Medulla oblongata (tissue), 1 donor: ENCODE measurements at regions not wholly inside any gene's neighbourhood (a gene's known extent, or its start where the extent isn't known, plus 50 kb on each side); places are given as distances from the start of the nearest gene placed in this dataset.
"Not testable (repeated sequence)": the region's sequence is repeated elsewhere in the genome, so short reads cannot be mapped to it uniquely, and the experiment has no call there.

ENCODE experiments used
- DNase-seq: peaks from one replicate; pipeline ENCODE4 v3.0.0-alpha.2; 2015; ENCODE audit errors: extremely low spot score

DNA sequence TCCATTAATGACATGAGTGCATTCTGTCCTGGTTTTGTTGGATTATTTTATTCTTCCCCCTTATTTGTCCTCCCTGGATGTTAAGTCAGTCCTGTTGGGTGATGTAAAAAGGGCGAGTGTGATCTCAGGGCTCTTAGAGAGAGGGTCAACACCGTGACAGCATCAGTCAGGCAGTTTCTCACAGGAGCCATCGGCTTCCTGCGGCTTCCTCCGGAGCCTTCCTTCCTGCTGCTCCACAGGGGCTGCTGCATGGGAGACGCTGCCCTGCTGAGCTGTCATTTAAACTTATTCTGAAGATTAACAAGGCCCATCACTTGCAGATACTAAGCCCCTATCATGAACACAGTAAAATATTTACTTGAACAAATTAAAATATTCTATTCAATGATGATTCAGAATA is 211.3 kb downstream of the SPATA31A1 start:
- DNase-seq = not testable (repeated sequence)

DNA sequence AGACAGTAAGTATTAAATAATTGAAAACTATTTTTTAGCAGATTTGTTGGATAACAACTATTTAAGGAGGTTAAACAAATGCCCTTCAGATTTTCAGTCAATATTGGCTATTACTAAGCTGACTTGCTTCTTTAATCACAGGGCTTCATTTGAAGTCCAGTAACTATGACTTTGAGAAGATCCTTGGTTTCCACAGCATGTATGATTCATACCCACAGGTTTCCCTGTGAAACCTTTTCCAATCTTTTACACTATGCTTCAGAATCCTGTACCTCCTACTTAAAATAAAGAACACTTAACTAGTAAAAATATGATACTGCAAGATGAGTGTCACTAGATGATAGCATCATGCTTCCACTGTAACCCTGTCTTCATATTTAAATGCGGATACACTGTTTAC is 211.9 kb downstream of the SPATA31A1 start:
- not testable (repeated sequence) for DNase-seq

DNA sequence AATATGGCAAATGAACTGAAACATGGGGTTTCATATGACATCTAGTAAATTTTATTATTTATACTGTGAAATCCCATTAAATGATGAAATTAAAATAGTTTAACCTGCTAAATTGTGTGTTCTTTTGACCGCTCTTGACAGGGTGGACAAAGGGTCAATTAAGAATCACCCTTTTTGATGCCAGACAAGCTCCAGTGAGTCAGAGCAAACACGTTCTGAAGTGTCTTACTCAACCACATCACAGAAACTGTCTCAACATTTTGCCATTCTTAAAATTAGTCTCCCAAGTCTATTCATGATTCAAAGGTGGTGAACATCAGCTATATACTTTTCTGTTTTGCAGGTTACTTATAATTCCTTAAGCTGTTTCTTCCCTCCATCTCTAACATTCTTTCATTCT is 213.4 kb downstream of the SPATA31A1 start:
- DNase-seq = not testable (repeated sequence)

GRCh38 chr9:39573024-39574022 is 217.9 kb downstream of the SPATA31A1 start:
- DNase-seq = not testable (repeated sequence)

DNA sequence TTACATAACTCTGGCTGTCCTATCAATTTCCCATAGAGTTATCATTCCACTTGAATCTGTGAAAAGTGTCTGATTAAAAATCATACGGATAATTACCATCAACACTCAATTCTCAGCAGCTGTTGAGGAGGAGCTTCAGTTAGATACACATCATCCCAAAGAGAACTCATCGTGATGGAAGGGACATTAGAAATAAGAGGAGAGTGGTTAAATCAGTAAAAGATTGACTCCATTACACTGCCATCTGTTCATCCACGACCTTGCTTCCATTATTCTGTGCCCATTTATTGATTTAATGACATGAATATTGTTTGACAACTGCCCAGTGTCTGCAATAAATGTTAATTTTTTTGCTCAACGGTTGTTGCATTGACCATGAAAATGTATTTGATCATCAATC is 223.5 kb downstream of the SPATA31A1 start:
- DNase-seq = not testable (repeated sequence)

DNA sequence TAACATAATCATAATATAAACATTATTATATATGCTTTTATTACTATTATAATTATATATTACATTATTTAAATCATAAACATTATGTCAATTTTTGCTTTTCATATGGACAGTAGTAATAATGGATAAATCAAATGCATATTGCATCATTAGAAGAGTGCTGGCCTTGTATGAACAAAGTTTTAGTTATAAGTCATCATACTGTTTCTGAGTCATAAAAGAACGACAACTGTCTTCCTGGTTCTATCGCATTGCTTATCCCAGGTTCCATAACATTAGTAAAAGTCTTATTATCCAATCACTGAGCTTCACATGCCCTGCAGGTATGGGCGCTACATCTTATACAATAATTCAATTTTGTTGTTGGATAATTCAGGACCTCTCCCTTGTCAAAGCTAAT is 225.8 kb downstream of the SPATA31A1 start:
- not testable (repeated sequence) for DNase-seq

DNA sequence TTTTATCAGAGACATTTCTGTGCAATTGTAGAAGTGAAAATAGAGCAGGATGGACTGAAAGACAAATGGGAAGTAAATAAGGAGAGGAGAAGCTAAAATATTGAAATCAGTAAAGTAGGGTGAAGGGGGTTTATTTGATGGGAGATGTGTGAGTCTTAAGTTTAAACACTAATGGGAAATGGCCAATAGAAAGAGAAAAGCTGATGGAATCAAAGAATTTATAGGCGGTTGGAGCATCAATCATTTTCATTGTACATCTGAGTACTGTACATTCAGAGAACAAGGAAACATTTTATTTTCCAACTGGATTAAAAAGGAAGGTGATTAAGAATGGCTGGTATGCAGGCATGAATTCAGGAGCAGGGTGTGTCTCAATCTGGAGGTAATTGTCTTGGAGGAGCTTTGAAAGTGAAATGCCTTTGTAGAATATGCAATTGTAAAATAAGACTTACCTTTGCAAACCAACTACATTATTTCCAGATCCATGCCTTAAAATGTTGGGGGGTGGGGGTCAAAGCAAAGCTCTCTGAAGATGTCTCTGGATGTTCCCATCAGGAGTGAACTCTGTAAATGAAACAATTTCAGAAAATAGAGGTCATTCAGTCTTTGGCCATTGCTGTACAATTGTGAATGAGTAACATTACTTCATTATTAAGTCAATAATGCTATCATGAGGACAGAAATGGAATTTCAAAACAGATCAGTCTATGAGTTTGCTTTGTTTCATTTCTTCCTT is 227.4 kb downstream of the SPATA31A1 start:
- DNase-seq = not testable (repeated sequence)

GRCh38 chr9:39583413-39583747 is 227.9 kb downstream of the SPATA31A1 start:
- not testable (repeated sequence) for DNase-seq

GRCh38 chr9:39585233-39585632 is 229.8 kb downstream of the SPATA31A1 start:
- DNase-seq = not testable (repeated sequence)

DNA sequence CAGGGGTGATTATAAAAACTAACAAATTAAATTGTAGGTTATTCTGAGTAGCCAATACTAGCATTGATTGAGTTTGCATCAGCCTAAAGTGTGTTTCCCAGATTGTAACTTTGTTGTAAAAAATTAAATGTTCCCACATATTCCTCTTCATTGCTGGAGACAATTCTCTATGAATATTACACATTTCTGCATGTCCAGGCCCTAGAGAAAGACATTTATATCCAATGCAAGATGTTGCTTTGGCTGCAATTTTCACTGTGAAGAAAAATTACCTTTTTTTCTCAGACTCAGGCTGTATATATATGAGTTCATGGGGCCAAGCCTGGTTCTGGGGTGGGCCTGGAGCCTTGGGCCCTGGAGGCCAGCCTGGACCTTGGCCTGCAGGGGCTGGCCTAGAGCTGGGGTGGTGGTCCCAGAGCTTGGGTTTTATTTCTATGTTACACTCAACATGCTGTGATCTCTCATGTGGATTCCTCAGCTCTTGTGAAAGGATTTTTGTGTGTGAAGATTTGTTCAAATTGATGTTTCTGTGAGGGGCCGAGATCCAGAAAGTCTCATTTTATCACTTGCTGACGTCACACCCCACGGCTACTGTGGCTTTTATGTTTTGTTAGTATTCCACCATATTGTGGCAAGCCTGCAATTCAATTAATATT is 232.5 kb downstream of the SPATA31A1 start:
- DNase-seq = peak; percentile 5

GRCh38 chr9:39588500-39589137 is 233.2 kb downstream of the SPATA31A1 start:
- DNase-seq = peak; percentile 49

GRCh38 chr9:39604089-39604488 is 248.6 kb downstream of the SPATA31A1 start:
- DNase-seq = not testable (repeated sequence)

DNA sequence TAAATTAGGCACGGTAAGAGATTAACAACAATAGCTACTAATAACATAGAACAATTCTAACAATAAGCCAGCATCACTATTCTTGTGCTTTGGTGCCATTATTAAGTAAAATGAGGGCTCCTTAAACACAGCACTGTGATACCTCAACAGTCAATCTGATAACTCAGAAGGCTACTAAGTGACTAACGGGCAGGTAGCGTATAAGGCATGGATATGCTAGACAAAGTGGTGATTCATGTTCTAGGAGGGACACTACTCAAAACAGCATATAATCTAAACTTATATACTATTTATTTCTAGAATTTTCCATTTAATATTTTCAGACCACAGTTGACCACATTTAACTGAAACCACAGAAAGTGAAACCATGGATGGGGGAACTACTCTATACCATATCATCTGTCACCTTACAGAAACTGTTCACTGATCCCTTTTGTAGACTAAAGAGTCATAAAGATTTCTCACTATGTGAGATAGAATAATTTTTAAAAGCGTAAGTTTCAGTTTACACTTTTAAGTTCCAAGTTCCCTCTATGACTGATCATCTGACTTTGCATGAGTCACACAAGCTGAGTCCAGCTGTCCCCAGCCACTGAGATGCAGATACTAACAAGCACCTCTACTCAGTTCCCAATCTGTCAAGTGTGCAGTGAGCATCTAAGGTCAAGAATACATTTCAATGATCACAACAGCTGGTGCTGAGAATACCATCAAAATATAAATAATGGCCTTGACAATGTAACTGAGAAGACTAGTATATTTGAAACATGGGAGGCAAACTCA is 256.2 kb downstream of the SPATA31A1 start:
- DNase-seq = not testable (repeated sequence)

- DNase-seq = not testable (repeated sequence)
Observed at GRCh38 chr9:39616480-39616879, 261.0 kb downstream of the SPATA31A1 start.

DNA sequence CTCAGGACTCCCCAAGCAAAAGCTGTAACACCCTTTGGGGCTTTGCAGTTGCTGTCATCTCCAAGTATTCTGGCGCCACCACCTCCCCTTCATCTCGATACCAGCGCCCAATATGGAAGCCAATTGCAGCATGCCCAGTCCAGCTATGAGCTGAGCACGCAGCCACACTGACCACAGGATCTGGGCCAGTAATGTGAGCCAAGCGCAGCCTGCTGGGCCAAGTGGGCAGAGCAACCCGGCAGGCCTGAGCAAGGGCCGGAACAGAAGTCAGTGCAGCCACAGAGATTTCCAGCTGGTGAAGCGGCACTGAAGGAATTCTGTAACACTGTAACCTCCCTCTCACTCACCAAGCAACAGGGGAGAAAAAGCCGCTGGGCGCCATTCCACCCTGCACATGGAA is 268.6 kb downstream of the SPATA31A1 start:
- not testable (repeated sequence) for DNase-seq

DNA sequence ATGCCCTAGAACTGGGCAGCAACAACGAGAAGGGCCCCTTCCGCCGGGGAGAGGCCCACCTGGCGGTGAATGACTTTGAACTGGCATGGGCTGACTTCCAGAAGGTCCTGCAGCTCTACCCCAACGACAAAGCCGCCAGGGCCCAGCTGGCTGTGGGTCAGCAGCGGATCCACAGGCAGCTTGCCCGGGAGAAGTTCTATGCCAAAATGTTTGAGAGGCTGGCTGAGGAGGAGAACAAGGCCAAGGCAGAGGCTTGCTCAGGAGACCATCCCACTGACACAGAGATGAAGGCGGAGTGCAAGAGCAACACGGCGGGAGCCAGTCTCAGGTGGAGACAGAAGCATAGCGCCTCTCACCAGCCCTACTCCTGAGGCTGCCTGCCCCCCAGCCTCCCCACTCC is 276.6 kb downstream of the SPATA31A1 start:
- not testable (repeated sequence) for DNase-seq

- not testable (repeated sequence) for DNase-seq
Observed at GRCh38 chr9:39649029-39649428, 293.6 kb downstream of the SPATA31A1 start.

DNA sequence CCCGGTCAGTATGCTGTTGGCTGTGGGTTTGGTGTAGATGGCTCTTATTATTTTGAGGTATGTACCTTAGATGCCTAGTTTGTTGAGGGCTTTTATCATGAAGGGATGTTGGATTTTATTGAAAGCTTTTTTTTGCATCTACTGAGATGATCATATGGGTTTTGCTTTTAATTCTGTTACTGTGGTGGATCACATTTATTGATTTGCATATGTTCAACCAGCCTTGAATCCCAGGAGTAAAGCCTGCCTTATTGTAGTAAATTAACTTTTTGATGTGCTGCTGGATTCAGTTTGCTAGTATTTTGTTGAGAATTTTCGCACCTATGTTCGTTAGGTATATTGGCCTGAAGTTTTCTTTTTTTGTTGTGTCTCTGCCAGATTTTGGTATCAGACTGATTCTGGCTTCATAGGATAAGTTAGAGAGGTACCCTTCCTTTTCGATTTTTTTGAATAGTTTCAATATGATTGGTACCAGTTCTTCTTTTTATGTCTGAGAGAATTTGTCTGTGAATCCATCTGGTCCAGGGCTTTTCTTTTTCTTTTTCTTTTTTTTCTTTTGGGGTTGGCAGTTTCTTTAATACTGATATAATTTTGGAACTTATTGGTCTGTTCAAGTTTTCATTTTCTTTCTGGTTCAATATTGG is 301.6 kb downstream of the SPATA31A1 start:
- not testable (repeated sequence) for DNase-seq

DNA sequence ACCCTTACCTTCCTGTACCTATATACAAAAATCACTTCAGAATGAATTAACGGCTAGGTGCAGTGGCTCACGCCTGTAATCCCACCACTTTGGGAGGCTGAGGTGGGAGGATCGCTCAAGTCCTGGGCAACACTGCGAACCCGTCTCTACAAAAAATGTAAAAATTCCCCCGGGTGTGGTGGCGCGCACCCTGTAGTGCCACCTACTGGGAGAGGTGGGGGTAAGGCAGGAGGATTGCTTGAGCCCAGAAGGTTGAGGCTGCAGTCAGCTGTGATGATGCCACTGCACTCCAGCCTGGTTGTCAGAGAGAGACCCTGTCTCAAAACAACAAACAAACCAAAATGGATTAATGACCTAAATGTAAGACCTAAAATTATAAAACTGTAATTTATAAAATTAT is 307.6 kb downstream of the SPATA31A1 start:
- DNase-seq = not testable (repeated sequence)

DNA sequence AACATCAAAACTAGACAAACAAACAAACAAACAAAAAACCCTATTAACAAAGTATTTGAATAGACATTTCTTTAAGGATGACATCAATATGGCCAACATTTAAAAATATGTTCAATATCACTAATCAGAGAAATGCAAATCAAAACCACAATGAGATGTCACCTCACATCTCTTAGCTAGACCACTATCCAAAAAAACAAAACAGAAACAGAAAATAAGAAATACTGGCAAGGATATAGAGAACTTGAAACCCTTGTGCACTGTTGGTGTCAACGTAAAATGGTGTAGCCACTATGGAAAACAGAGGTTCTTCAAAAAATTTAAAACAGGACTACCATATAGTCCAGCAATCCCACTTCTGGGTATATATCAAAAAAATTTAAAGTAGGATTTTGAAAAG is 308.2 kb downstream of the SPATA31A1 start:
- not testable (repeated sequence) for DNase-seq
